ENCODE measurements at regions not wholly inside any gene's neighbourhood (a gene's known extent, or its start where the extent isn't known, plus 50 kb on each side); places are given as distances from the start of the nearest gene placed in this dataset.
"Not testable (repeated sequence)": the region's sequence is repeated elsewhere in the genome, so short reads cannot be mapped to it uniquely, and the experiment has no call there.

GRCh38 chr1:147071142-147071541, 101.1 kb downstream of the PRKAB2 start (continued):
- TF ChIP-seq MAX (IDR thresholded peaks at IDR 0.05; ENCODE audit: low read depth, low read length) (no peak), E2F8 (IDR thresholded peaks at IDR 0.05; ENCODE audit: low read depth, partially characterized antibody) (no peak)

- Histone ChIP-seq H3K27ac (ENCODE audit: control insufficient read depth, insufficient read depth) (no peak overlapping the region), H3K79me2 (ENCODE audit: control insufficient read depth, insufficient read depth, low read length) (no peaks in the 10 kb centered on the region), H3K4me2 (ENCODE audit: control insufficient read depth, insufficient read depth) (no peak overlapping the region), H3K9me3 (replicated peaks; ENCODE audit: control insufficient read depth, insufficient read depth, low read length) (no peaks in the 10 kb centered on the region), H4K20me1 (ENCODE audit: control insufficient read depth, insufficient read depth) (no peaks in the 10 kb centered on the region), H3K27me3 (replicated peaks in 1 of 2; ENCODE audit: control insufficient read depth in 2 of 2, insufficient read depth in 2 of 2, low read length in 1 of 2) (no peaks in the 10 kb centered on the region), H3K36me3 (ENCODE audit: control insufficient read depth in 2 of 2, insufficient read depth in 2 of 2, low read length in 1 of 2) (no peaks in the 10 kb centered on the region), H3K4me3 (no peak overlapping the region), H2AFZ (ENCODE audit: control insufficient read depth, low read depth, low read length) (no peak overlapping the region), H3K4me1 (ENCODE audit: control insufficient read depth, insufficient read depth, low read length) (no peaks in the 10 kb centered on the region), H3K9ac (ENCODE audit: control insufficient read depth, insufficient read depth, low read length) (no peak overlapping the region)
- no peak for TF ChIP-seq DPF2 (IDR thresholded peaks at IDR 0.05)
- no peak for ATAC-seq
- intact Hi-C loops (cut with micrococcal nuclease; ENCODE audit: unreplicated experiment) (no loop called here), in situ Hi-C loops (cut with MboI) (no loop called here)
- BruUV-seq (replicated peaks) = no TSS peak
- CTCF ChIA-PET = interaction anchor here (0.6 to 1.4 kb wide), 2 partner anchors 9 to 17 kb away, joined by 3 to 7 read pairs; no protein-coding TSS in a partner anchor
- POLR2A ChIA-PET = no interaction called here
- FAIRE-seq = no peak
- 0% methylated on average over 2 of the region's 2 CpGs for WGBS (ENCODE audit: insufficient coverage, insufficient replicate concordance, low lambda C conversion rate, missing lambda C conversion rate)
- SMC1A ChIA-PET (ENCODE audit: uncharacterized antibody, unreplicated experiment) = no interaction called here
- no peak for DNase-seq (ENCODE audit: low read depth, low spot score)
- RAD21 ChIA-PET (ENCODE audit: unreplicated experiment) = no interaction called here
Observed at GRCh38 chr1:147062956-147063355, 109.3 kb downstream of the PRKAB2 start.

- H3K79me2 ChIP-seq (ENCODE audit: control insufficient read depth, insufficient read depth, low read length); H3K9ac ChIP-seq (ENCODE audit: control insufficient read depth, insufficient read depth, low read length); CTCF ChIA-PET; H3K36me3 ChIP-seq (ENCODE audit: control insufficient read depth in 2 of 2, insufficient read depth in 2 of 2, low read length in 1 of 2); FAIRE-seq; H2AFZ ChIP-seq (ENCODE audit: control insufficient read depth, low read depth, low read length); H4K20me1 ChIP-seq (ENCODE audit: control insufficient read depth, insufficient read depth); DNase-seq (ENCODE audit: low read depth, low spot score); H3K27me3 ChIP-seq (replicated peaks in 1 of 2; ENCODE audit: control insufficient read depth in 2 of 2, insufficient read depth in 2 of 2, low read length in 1 of 2); RAD21 ChIA-PET (ENCODE audit: unreplicated experiment); POLR2A ChIA-PET; in situ Hi-C loops (cut with MboI); H3K4me2 ChIP-seq (ENCODE audit: control insufficient read depth, insufficient read depth); H3K27ac ChIP-seq (ENCODE audit: control insufficient read depth, insufficient read depth); H3K4me3 ChIP-seq; BruUV-seq (replicated peaks); H3K4me1 ChIP-seq (ENCODE audit: control insufficient read depth, insufficient read depth, low read length); H3K9me3 ChIP-seq (replicated peaks; ENCODE audit: control insufficient read depth, insufficient read depth, low read length); intact Hi-C loops (cut with micrococcal nuclease; ENCODE audit: unreplicated experiment); ATAC-seq; SMC1A ChIA-PET (ENCODE audit: uncharacterized antibody, unreplicated experiment): not testable (repeated sequence)
- WGBS (ENCODE audit: insufficient coverage, insufficient replicate concordance, low lambda C conversion rate, missing lambda C conversion rate) = 88% methylated on average over 13 of the region's 21 CpGs
Observed at GRCh38 chr1:147061880-147062279, 110.4 kb downstream of the PRKAB2 start.

All from GM12878 (cell line).